A549 (cell line): ENCODE measurements at regions not wholly inside any gene's neighbourhood (a gene's known extent, or its start where the extent isn't known, plus 50 kb on each side); places are given as distances from the start of the nearest gene placed in this dataset.

Experiments used
- CEBPB ChIP-seq, 2 experiments: fragments of >200 bp in 1 of 2; sonication (Bioruptor Twin) in 1 of 2; formaldehyde crosslinking in 1 of 2; IDR thresholded peaks; 2 replicates each; pipeline ENCODE4 v1.6.1; 2012 to 2016
- RNF2 ChIP-seq: fragments of 200-600 bp; sonication (generic); IDR thresholded peaks from 2 replicates; pipeline ENCODE4 v1.6.1; 2016; ENCODE audit warnings: low read depth, mild to moderate bottlenecking, antibody characterized with exemption, moderate library complexity, borderline replicate concordance
- TF ChIP-seq, protein P1 (sequence below): fragments of >200 bp; sonication (Bioruptor Twin); formaldehyde crosslinking; IDR thresholded peaks from 3 replicates; pipeline ENCODE4 v1.5.1; 2016
- TF ChIP-seq, protein P2 (sequence below): fragments of 450-650 bp; IDR thresholded peaks from 2 replicates; pipeline ENCODE4 v1.6.1; 2014; ENCODE audit warnings: antibody characterized with exemption

DNA sequence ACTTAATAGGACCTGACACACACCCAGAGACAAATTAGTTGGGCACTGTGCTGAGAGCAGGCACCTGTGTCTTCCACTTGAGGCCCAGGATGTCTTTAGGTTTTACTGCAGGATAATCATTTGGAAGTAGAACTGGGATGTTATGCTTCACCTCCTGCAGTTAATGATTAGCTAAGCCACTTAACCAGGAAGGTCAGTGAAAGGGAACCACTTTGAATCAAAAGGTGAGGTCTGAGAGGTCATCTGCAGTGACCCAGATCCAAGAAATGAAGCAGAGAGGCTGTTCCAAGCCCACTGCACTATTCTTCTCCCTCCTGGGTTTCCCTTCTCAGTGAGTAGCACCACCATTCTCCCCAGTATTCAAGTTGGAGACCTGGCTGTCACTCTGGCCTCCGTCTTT lies 110.5 kb downstream of the SNX18 start:
- TF ChIP-seq, protein P1, sequence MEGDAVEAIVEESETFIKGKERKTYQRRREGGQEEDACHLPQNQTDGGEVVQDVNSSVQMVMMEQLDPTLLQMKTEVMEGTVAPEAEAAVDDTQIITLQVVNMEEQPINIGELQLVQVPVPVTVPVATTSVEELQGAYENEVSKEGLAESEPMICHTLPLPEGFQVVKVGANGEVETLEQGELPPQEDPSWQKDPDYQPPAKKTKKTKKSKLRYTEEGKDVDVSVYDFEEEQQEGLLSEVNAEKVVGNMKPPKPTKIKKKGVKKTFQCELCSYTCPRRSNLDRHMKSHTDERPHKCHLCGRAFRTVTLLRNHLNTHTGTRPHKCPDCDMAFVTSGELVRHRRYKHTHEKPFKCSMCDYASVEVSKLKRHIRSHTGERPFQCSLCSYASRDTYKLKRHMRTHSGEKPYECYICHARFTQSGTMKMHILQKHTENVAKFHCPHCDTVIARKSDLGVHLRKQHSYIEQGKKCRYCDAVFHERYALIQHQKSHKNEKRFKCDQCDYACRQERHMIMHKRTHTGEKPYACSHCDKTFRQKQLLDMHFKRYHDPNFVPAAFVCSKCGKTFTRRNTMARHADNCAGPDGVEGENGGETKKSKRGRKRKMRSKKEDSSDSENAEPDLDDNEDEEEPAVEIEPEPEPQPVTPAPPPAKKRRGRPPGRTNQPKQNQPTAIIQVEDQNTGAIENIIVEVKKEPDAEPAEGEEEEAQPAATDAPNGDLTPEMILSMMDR: no peak
- TF ChIP-seq RNF2 (no peak), CEBPB (IDR thresholded peaks at IDR 0.05) (no peak)
- TF ChIP-seq, protein P2, sequence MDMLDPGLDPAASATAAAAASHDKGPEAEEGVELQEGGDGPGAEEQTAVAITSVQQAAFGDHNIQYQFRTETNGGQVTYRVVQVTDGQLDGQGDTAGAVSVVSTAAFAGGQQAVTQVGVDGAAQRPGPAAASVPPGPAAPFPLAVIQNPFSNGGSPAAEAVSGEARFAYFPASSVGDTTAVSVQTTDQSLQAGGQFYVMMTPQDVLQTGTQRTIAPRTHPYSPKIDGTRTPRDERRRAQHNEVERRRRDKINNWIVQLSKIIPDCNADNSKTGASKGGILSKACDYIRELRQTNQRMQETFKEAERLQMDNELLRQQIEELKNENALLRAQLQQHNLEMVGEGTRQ: no peak
